Hepatocyte (in vitro differentiated cells): ENCODE measurements at regions not wholly inside any gene's neighbourhood (a gene's known extent, or its start where the extent isn't known, plus 50 kb on each side); places are given as distances from the start of the nearest gene placed in this dataset.

ENCODE experiments used
- EZH2 ChIP-seq: fragments of 200-600 bp; sonication (generic); IDR thresholded peaks from 2 replicates; pipeline ENCODE4 v1.6.1; 2016; ENCODE audit warnings: antibody characterized with exemption, mild to moderate bottlenecking, borderline replicate concordance
- TF ChIP-seq, protein P1 (sequence below): fragments of 200-600 bp; sonication (generic); IDR thresholded peaks from 2 replicates; pipeline ENCODE4 v1.5.1; 2016; ENCODE audit warnings: antibody characterized with exemption, mild to moderate bottlenecking; ENCODE audit not compliant: poor library complexity

DNA sequence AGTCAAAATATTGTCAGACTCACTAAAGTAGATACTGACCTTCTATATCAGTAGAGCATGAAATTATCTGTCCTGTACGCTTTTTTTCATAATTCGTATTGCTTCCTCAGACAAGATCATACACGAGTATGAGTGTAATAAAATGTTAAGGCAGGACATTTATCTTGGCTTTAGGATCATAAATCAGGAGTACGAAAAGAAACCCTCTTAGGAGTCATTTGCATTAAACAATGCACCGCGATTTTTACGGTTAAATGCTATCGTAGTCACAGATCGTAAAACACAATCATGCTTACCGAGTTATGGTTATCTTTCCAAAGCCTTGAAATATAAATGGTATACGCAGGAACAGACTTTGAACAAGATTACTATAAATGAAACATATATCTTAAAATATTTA is 510.3 kb upstream of the ROBO1 start:
- TF ChIP-seq, protein P1, sequence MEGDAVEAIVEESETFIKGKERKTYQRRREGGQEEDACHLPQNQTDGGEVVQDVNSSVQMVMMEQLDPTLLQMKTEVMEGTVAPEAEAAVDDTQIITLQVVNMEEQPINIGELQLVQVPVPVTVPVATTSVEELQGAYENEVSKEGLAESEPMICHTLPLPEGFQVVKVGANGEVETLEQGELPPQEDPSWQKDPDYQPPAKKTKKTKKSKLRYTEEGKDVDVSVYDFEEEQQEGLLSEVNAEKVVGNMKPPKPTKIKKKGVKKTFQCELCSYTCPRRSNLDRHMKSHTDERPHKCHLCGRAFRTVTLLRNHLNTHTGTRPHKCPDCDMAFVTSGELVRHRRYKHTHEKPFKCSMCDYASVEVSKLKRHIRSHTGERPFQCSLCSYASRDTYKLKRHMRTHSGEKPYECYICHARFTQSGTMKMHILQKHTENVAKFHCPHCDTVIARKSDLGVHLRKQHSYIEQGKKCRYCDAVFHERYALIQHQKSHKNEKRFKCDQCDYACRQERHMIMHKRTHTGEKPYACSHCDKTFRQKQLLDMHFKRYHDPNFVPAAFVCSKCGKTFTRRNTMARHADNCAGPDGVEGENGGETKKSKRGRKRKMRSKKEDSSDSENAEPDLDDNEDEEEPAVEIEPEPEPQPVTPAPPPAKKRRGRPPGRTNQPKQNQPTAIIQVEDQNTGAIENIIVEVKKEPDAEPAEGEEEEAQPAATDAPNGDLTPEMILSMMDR: no peak
- TF ChIP-seq EZH2: no peak
